PC-9 (cell line): ENCODE measurements at regions not wholly inside any gene's neighbourhood (a gene's known extent, or its start where the extent isn't known, plus 50 kb on each side); places are given as distances from the start of the nearest gene placed in this dataset.
A peak's percentile ranks its signal among the peaks of the same experiment; 100 is the strongest.

Source experiments
- BruUV-seq: library from RNA; stranded (reverse); fragments of 400-500 nt; replicated peaks from 2 replicates; lab custom pipeline; 2021; lab: Mats Ljungman, UMichigan
- CTCF ChIA-PET: fragments of 300-600 bp; sonication (Branson Sonifier 250); formaldehyde crosslinking; loops from one replicate; lab custom pipeline; 2022; ENCODE audit warnings: antibody characterized with exemption; lab: Charles Lee
- POLR2A ChIA-PET: fragments of 300-600 bp; sonication (Branson Sonifier 250); formaldehyde crosslinking; loops from one replicate; lab custom pipeline; 2022; ENCODE audit warnings: antibody characterized with exemption; ENCODE audit not compliant: unreplicated experiment; lab: Charles Lee
- DNase-seq, 2 experiments: peaks; one replicate each; pipeline versions ENCODE4 v3.0.0 to v3.0.0-alpha.2; 2015 to 2022; ENCODE audit warnings: mixed read lengths in 1 of 2
- H2AFZ ChIP-seq: fragments of 200-600 bp; sonication (generic); 2 replicates; pipeline ENCODE4 v1.8.1; 2017; ENCODE audit warnings: antibody characterized with exemption
- H3F3A ChIP-seq: fragments of 200-600 bp; sonication (generic); 2 replicates; pipeline ENCODE4 v1.8.1; 2017; ENCODE audit warnings: antibody characterized with exemption, mild to moderate bottlenecking, low read depth; ENCODE audit not compliant: insufficient read depth
- H3K27ac ChIP-seq: fragments of 200-600 bp; sonication (generic); 2 replicates; pipeline ENCODE4 v1.6.1; 2016; ENCODE audit warnings: mixed run types
- H3K27me3 ChIP-seq: fragments of 200-600 bp; sonication (generic); 2 replicates; pipeline ENCODE4 v1.6.1; 2016; ENCODE audit warnings: low read depth, mixed run types; ENCODE audit not compliant: insufficient read depth
- H3K36me3 ChIP-seq: fragments of 200-600 bp; sonication (generic); 2 replicates; pipeline ENCODE4 v1.6.1; 2016; ENCODE audit warnings: low read depth, mixed run types
- H3K4me1 ChIP-seq: fragments of 200-600 bp; sonication (generic); replicated peaks from 2 replicates; pipeline ENCODE4 v1.6.1; 2016; ENCODE audit warnings: mixed run types; ENCODE audit not compliant: insufficient read depth
- H3K4me2 ChIP-seq: fragments of 200-600 bp; sonication (generic); 2 replicates; pipeline ENCODE4 v1.6.1; 2017; ENCODE audit warnings: mixed run types
- H3K4me3 ChIP-seq: fragments of 200-600 bp; sonication (generic); 2 replicates; pipeline ENCODE4 v1.6.1; 2016; ENCODE audit warnings: mixed run types
- H3K79me2 ChIP-seq: fragments of 200-600 bp; sonication (generic); 2 replicates; pipeline ENCODE4 v1.6.1; 2017; ENCODE audit warnings: low read depth, mixed run types
- H3K9me2 ChIP-seq: fragments of 200-600 bp; sonication (generic); 2 replicates; pipeline ENCODE4 v1.8.1; 2017; ENCODE audit warnings: mild to moderate bottlenecking; ENCODE audit not compliant: insufficient read depth
- H3K9me3 ChIP-seq: fragments of 200-600 bp; sonication (generic); 2 replicates; pipeline ENCODE4 v1.8.1; 2016; ENCODE audit warnings: low read depth; ENCODE audit not compliant: insufficient read depth
- H4K20me1 ChIP-seq: fragments of 200-600 bp; sonication (generic); 2 replicates; pipeline ENCODE4 v1.8.1; 2017; ENCODE audit not compliant: insufficient read depth
- CTCF ChIP-seq: fragments of 200-600 bp; sonication (generic); conservative IDR thresholded peaks from 2 replicates; pipeline ENCODE4 v1.6.1; 2017; ENCODE audit warnings: mixed run types, antibody characterized with exemption, mild to moderate bottlenecking, moderate library complexity
- EZH2 ChIP-seq: fragments of 200-600 bp; sonication (generic); IDR thresholded peaks from 2 replicates; pipeline ENCODE4 v1.8.0; 2017; ENCODE audit warnings: antibody characterized with exemption, low read depth
- intact Hi-C: fragments of 100-400 bp; cut with micrococcal nuclease; formaldehyde crosslinking; loops from one replicate; pipeline ENCODE4 v1.10.0; 2022; ENCODE audit not compliant: unreplicated experiment

GRCh38 chr14:25150934-25151790, 101.2 kb upstream of the STXBP6 start:
- TF ChIP-seq CTCF (peak; percentile 78), EZH2 (no peak)
- no peak overlapping the region for H3K4me2 ChIP-seq
- H4K20me1 ChIP-seq: no peaks in the 10 kb centered on the region
- peak in 1 of 2 experiments; percentile 38 for DNase-seq
- no peak overlapping the region for H3K27ac ChIP-seq
- intact Hi-C loops: loop anchor here (1.0 to 10.0 kb wide), 2 partner anchors 345 to 416 kb away; no protein-coding TSS in a partner anchor
- BruUV-seq: no TSS peak
- CTCF ChIA-PET: interaction anchor here (0.6 kb wide), 1 partner anchor 345 kb away, joined by 3 read pairs; no protein-coding TSS in a partner anchor
- H3K27me3 ChIP-seq: no peaks in the 10 kb centered on the region
- POLR2A ChIA-PET: no interaction called here
- H3K36me3 ChIP-seq: no peaks in the 10 kb centered on the region
- no peaks in the 10 kb centered on the region for H3K9me2 ChIP-seq
- H3K4me1 ChIP-seq: no peaks in the 10 kb centered on the region
- no peaks in the 10 kb centered on the region for H3K9me3 ChIP-seq
- H3K79me2 ChIP-seq: no peaks in the 10 kb centered on the region
- H3F3A ChIP-seq: no peaks in the 10 kb centered on the region
- H3K4me3 ChIP-seq: no peak overlapping the region
- H2AFZ ChIP-seq: no peak overlapping the region

- no peak for TF ChIP-seq EZH2
- no peak for TF ChIP-seq CTCF
- no peak overlapping the region for H3K4me2 ChIP-seq
- H3K9me3 ChIP-seq: no peaks in the 10 kb centered on the region
- H3K27ac ChIP-seq: no peak overlapping the region
- no peak for DNase-seq
- no TSS peak for BruUV-seq
- no peaks in the 10 kb centered on the region for H3K9me2 ChIP-seq
- H3K27me3 ChIP-seq: no peaks in the 10 kb centered on the region
- no peaks in the 10 kb centered on the region for H4K20me1 ChIP-seq
- H3K36me3 ChIP-seq: no peaks in the 10 kb centered on the region
- CTCF ChIA-PET: no interaction called here
- no peak overlapping the region for H2AFZ ChIP-seq
- no peaks in the 10 kb centered on the region for H3F3A ChIP-seq
- POLR2A ChIA-PET: no interaction called here
- H3K4me3 ChIP-seq: no peak overlapping the region
- intact Hi-C loops: loop anchor here (10.0 kb wide), 1 partner anchor 416 kb away; no protein-coding TSS in a partner anchor
- H3K79me2 ChIP-seq: no peaks in the 10 kb centered on the region
- no peaks in the 10 kb centered on the region for H3K4me1 ChIP-seq
Observed at GRCh38 chr14:25150401-25150800, 100.5 kb upstream of the STXBP6 start.

GRCh38 chr14:25140411-25140810, 90.5 kb upstream of the STXBP6 start:
- no peaks in the 10 kb centered on the region for H4K20me1 ChIP-seq
- H3F3A ChIP-seq: no peaks in the 10 kb centered on the region
- H3K4me1 ChIP-seq: no peaks in the 10 kb centered on the region
- no peak overlapping the region for H3K27ac ChIP-seq
- ChIA-PET CTCF (no interaction called here), POLR2A (no interaction called here)
- H3K27me3 ChIP-seq: no peaks in the 10 kb centered on the region
- no peak overlapping the region for H3K4me2 ChIP-seq
- BruUV-seq: no TSS peak
- intact Hi-C loops: no loop called here
- TF ChIP-seq EZH2: no peak
- TF ChIP-seq CTCF: no peak
- no peak for DNase-seq
- no peaks in the 10 kb centered on the region for H3K9me3 ChIP-seq
- no peaks in the 10 kb centered on the region for H3K9me2 ChIP-seq
- no peak overlapping the region for H2AFZ ChIP-seq
- H3K79me2 ChIP-seq: no peaks in the 10 kb centered on the region
- no peak overlapping the region for H3K4me3 ChIP-seq
- no peaks in the 10 kb centered on the region for H3K36me3 ChIP-seq
